AG08395 (cell line): ENCODE measurements at regions not wholly inside any gene's neighbourhood (a gene's known extent, or its start where the extent isn't known, plus 50 kb on each side); places are given as distances from the start of the nearest gene placed in this dataset.

Source experiments
- DNase-seq: peaks from one replicate; pipeline ENCODE4 v3.0.0; 2012; ENCODE audit warnings: mixed read lengths, low spot score

- DNase-seq = no peak
Measured at GRCh38 chr12:98437806-98438595, 77.4 kb upstream of the TMPO start.

GRCh38 chr12:98438656-98439230 lies 76.6 kb upstream of the TMPO start:
- no peak for DNase-seq

DNA sequence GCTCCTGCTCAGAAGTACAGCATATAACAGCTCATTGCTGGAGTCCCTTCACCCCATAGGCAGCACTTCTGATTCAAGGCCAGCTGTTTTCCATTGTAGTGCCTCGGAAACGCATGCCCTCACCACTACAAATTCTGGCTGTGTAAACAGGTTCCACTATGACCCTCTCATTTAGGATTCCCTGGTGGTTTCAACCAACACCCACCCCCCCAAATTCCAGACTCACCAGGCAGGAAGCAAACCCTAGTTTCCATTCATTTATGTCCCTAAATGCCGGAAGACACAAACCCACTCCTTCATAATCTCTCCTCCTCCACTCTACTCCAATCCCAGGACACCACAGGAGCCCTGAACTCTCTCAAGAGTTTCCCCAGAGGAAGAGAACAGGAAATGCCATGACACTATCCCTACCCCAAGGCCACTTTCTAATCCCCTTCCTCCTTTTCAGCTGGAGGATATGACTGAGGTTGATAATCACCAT lies 75.9 kb upstream of the TMPO start:
- DNase-seq = peak; percentile 46

DNA sequence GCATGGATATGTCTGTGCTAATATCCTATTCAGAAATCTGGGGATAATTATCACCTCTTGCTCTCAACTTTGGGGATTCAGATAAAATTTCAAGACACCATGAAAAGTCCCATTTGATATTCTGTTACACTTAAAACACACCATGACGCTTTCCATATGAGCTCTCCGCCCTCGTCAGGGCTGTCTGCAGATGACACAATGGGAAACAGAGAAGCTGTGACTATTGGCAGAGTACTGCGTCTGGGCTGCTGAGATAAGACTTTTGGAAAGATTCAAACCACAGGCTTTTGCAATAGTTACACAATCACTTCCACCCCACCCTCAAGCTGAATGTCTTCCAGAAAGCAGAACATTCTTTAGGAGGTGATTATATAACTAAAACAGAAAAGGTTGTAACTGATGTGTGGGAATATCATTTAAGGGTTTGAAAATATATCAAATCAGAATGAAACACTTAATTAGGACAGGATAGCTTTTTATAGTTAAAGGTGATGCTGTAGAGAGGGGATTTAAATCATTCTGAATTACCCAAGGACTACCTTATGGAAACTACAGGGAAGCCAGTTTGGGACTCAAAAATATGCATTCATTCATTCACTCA lies 75.3 kb upstream of the TMPO start:
- DNase-seq = peak; percentile 94

- no peak for DNase-seq
Measured at GRCh38 chr12:98446060-98446459, 69.3 kb upstream of the TMPO start.

- DNase-seq = no peak
Measured at GRCh38 chr12:98446682-98447081, 68.7 kb upstream of the TMPO start.

DNA sequence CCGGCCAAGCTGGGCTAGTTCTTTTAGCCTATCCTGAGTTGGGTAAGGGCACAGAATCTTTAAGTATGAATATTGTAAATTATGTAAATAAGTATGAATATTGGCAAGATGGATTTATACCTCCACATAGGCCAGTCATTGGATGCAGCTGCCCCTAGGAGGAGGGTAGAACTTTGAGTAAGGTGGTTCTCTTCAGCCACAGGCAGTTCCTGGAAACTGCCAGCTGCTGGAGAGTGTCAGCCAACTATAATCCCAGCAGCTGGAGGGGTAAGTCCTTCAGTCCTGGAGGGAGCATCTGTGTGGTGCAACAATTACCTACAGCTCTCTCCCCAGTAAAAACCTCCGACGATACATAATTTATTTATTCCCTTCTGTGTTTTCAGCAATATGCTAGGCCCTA lies 65.8 kb upstream of the TMPO start:
- no peak for DNase-seq

- no peak for DNase-seq
Measured at GRCh38 chr12:98453070-98453469, 62.3 kb upstream of the TMPO start.

GRCh38 chr12:98453492-98453891 lies 61.9 kb upstream of the TMPO start:
- DNase-seq = no peak

DNA sequence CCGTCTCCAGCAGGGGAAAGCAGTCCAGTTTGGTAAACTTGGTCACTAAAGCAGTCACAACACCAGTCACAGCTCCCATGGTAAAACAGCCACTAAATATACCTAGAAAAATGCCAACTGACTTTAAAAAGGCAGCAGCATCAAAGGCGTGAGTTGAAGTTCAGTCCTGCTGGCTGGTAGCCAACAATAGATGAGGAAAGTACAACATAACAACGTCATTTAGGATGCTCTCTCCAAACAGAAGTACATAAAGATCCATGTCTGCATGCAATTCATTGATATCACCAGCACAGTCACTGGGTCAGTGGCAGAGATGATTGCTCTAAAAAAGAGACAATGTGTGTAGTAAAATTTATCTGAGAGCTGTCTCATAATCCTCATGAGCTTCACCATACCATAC lies 59.3 kb upstream of the TMPO start:
- DNase-seq = no peak

- DNase-seq = peak; percentile 61
Measured at GRCh38 chr12:98456576-98457573, 58.5 kb upstream of the TMPO start.

- no peak for DNase-seq
Measured at GRCh38 chr12:98464190-98464589, 51.2 kb upstream of the TMPO start.

DNA sequence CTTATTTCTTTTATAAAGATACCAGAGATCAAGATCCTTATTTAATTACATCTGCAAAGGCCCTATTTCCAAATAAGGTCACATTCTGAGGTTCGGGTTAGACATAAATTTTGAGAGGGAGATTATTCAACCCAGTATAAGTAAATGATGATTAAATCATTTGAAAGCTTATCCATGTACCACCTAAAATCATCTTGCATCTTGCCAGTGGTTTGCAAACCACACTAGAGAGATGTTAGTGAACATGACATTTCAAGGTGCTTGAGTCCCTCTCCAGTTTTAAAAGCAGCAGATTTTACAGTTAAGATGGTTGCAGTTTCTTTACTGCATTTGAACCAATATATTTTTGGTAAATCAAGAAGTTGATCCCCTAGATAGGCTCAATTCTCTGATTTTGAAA lies 49.9 kb upstream of the TMPO start:
- DNase-seq = no peak
